MV-4-11 (cell line): ENCODE measurements at regions not wholly inside any gene's neighbourhood (a gene's known extent, or its start where the extent isn't known, plus 50 kb on each side); places are given as distances from the start of the nearest gene placed in this dataset.
"Not testable (repeated sequence)": the region's sequence is repeated elsewhere in the genome, so short reads cannot be mapped to it uniquely, and the experiment has no call there.

ENCODE experiments used
- DNase-seq: peaks from one replicate; lab custom pipeline; 2025; lab: John Stamatoyannopoulos, UW

DNA sequence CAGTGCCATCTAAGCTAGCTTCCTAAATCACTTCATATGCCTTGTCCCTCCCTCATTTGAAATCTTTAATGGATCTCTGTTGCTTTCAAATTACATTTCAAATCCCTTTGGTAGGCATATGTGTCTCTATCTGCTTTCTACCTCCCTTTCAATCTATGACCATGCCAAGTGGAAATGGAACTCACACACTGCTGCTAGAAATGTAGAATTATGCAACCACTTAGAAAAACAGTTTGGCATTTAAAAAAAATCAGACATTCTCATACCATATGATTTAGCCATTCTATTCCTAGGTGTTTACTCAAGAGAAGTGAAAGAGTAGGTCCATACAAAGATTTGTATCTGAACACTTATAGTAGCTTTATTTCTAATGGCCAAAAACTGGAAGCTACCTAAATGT lies 413.5 kb upstream of the INTU start:
- DNase-seq, result no peak

DNA sequence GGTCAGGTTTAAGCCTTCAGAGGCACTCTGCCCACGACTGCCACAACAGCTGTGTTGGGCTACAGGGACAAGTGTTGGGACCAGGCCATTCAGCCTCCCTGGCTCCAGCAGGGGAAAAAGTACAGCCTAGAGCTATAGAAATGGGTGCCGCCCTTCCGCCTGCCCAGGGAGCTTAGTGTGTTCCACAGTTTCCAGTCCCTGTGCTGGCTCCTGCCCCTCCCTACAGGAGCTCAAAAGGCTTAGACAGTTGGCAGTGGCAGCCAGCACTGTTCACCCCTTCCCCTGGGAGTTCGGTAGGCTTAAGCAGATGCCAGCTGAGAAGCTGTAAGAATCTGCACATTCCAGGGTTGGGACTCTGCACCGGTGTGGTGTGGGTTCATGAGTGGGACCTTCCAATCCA lies 408.2 kb upstream of the INTU start:
- no peak for DNase-seq

DNA sequence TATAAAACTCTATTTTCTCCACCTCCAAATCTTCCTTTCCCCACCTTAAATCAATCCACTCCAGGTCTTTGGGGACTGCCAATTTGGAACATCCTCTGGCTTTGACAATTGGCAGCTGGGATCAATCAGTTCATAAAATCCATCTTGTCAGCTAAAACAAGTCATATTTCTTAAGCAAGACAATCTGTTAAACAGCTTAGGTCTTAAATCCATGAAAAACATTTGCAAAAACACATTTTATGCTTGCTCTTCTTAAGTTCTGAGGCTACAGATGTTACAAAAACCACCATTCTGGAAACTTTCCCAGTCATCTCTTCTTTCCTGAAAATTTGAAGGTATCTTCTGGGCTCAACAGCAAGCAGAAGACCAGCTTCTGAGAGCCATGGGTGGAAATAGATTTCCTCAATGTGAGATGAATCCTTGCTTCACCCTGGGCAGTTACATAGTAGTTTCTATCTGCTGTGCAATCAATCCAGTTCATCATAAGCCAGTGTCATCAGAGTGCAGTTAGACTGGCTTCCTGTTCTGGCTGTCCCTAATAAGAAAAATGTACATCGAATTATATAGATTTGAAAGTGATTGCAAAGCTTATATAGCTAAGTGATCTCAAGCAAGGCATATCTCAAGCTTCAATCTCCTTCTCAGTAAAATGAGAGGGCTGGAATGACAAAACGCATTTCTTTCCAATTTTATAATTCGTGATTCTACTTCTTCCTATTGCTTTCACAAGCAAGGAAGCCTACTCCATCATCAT lies 402.7 kb upstream of the INTU start:
- DNase-seq, result no peak

DNA sequence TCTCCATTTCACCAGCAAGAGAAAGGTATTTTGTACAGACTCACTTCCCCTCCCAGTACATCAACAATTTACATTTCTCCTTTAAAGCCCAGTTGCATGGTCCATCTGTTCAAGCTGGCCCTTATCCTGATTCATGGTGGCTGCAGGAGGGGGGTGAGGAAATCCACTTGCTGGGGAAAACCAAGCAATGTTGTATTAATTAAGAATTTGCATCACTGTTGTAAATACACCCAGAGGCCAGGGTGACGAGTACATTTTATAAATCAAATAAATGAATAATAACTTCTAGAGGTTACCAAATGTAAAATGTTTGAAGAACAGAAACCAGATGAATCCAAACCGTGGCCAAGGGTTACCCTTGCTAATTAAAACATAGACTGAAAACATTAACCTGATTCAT lies 395.9 kb upstream of the INTU start:
- DNase-seq, result no peak

DNA sequence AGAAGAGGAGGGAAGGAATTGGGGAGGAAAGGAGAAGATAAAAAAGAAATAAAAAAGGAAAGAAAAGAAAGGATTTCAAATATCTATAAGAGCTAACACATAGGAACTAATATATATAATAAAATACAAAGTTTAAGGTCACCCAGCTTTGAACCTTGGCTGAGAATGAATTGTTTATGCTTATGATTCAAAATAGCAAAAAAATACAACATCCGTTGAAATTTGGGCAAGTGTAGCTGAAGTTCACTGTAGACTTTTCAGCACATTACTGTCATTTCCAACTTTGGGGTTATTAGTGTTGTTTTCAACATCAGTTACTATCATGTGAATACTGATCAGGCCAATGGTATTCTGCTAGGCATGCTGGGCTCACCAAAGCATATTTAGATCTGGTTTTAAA lies 395.2 kb upstream of the INTU start:
- no peak for DNase-seq

DNA sequence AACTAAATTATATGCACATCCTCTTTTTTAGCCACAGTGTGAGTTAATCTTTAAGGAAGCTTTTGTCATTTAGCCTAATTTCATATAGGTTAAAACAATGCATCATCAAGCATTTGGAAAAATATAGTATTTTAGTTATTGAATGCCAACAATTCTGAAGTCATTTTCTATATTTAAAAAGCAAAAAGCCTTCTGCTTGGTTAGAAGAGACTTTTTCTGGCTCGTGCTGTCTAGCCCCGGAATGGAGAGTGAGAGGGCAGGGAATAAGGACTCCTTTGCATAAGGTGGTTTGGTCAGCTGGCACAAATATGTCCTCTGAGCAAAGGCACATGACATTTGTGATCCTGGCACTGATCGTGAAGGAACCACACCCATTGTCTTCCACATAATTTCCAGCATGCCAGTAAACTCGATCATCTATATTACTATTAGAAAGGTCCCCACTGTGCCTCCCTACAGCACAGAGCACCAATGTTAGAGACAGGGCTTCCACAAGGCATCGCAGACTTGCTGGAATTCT lies 393.7 kb upstream of the INTU start:
- DNase-seq, result no peak

DNA sequence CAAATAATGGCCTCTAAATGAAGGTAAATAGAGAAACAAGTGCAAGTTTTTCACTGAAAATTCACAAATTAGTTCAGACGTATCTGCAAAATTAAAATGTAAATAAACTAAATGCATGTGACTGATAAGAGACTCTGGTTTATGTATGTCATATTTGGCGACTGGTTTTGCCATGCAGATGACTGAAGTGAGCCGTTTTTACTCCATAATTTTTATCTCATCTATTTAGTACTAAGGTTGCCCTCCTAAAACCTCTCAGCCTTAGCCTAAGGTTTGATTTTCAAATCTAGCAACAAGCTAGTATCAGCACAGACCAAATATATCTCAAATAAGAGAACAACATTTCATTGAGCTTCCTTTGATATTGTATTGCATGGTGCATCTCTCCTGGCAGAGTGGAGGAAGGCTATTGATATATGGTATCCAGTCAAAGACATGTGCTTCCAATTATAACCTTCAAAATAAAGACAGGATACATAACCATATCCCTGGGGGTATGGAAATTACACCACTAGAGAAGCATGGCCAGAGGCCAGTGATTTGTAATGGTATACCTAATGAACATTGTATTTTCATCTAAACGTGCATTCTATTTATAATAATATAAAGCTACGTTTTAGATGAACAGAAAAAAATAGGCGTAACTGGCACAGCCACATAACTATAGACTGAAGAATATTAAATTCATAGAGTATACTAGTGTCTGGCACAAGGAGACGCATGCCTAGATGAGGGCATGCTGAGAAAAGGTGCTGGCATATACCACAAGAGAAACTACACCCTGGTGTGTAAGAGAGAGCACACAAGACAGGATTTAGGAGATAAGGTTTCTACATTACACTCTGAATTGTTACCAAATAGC lies 392.6 kb upstream of the INTU start:
- no peak for DNase-seq

DNA sequence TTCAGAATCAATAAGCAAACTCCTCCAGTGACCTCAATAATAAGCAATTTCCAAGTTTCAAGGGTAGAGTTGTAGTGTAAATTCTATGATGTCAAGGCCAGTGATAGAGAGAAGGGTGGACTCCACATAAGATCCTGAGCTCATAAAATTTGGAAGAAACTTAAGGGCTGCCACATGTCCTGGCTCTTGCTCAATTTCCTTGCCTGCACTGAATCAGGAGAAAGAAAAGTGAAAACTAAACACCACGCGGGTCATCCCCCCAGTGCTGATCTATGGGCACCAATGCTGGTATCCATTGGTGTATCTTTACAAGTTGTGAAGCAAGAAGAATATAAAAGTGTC lies 392.0 kb upstream of the INTU start:
- no peak for DNase-seq

DNA sequence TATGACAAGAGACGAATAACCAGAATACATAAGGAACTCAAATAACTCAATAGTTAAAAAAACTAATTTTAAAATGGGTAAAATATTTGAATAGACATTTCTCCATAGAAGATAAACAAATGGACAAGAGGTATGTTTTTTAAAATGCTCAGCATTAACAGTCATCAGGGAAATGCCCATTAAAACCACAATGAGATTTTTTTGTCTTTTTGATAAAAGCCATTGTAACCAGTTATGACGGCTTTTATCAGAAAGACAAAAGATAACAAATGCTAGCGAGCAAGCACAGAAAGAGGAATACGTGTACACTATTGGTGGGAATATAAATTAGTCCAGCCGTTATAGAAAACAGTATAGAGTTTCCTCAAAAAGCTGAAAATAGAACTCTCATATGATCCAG lies 388.2 kb upstream of the INTU start:
- DNase-seq, result no peak

DNA sequence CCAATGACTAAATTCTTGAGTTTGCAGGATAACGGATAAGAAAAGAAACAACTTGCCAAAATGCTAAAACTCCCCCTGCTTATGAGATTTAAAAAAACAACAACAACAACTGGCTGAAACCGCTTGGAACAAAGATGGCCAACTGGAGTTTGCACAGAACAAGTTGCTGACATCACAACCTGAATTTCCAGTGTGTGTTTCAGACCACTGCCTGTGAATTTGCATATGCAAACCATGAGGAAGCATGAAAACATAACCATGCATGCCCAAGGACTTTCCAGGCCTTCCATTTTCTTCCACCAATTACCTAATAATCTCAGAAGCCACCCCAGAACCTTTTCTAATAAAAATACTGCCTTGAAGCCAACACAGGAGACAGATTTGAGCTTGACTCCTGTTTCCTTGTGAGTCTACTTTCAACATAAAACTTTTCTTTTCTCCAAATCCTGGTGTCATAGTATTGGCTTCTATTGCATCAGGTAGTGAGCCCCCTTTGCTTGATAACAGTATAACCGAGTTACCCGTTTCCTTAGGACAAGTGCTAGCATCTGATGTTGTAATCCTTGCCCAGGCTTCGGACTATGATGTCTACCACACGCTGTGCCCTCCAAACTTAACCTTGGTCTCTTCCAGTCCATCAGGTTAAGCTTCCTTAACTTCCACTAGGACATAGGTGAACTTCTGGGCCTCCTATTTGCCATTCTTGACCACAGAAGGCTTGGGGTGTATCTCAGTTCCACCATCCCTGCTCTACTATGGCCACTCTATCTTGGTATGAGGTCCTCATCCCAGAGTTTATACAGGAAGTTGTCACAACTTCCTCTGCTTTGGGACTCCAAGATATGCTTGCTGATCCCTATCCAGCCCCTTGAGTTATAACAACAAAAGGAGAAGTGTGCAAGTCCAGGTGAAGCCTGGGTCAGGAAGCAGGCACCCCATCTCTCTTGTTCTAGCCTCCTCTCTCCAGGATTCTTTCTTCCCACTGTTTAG lies 385.5 kb upstream of the INTU start:
- DNase-seq, result no peak

DNA sequence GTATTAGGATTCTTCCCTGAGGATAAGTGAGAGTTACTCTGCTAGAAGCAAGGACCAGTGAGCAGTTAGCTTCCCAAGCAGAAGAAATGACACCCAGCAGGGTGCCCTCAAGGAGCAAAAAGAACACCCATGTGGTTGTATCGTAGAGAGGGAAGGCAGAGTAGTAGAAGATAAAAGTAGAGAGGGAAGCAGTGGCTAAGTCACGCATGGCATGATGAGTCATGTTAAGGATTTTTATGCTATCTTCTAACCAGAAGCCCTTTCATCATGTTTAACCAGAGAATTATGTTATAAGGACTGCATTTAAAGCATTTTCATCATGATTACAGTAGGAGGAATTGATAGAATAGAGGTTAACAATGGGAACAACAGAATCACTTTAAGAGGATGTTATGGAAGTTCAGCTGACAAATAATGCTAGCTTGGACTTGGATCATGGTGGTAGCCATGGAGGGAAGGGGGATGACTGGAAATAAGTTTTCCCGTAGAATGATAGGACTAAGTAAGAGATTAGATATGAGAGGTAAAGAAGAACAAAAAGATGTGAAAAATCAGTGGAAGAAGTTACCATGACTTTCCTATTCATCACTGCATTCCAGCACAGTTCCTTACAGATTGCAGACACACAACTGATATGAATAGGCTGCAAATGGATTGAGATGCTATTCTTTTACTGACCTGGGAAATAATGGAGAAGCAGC lies 383.5 kb upstream of the INTU start:
- peak; percentile 88 for DNase-seq

DNA sequence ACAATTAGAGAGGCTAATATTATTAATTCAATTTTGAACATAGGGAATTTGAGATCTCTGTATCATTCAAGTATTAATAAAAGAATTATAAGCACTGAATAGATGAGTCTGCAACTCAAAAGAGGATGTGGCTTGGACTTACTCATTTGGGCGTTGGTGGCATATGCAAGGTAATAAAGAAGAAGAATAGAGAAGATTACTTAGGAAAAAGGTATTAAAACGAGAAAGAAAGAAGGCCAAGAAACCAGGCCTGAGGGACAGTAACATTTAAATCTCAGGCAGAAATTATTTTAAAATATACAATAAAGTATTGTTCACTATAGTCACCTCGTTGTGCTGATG lies 383.0 kb upstream of the INTU start:
- peak; percentile 67 for DNase-seq

DNA sequence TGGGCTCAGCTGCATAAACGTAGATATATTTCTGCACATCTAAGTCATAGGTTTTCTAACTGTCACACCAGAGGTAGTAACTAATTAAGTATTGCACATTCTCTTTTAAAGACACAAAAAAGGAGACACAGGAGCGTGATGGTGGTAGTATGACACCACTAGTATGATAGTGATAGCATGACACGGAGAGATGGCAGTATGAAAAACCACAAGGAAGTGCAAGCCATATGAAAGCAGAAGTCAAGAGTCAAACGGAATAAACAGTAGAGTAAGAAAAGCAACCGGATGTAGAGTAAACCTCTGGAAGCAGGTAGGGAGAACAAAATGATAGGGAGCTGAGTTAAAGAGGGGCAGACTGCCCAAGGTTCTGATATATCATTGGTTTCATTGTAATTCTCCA lies 382.2 kb upstream of the INTU start:
- peak; percentile 88 for DNase-seq

DNA sequence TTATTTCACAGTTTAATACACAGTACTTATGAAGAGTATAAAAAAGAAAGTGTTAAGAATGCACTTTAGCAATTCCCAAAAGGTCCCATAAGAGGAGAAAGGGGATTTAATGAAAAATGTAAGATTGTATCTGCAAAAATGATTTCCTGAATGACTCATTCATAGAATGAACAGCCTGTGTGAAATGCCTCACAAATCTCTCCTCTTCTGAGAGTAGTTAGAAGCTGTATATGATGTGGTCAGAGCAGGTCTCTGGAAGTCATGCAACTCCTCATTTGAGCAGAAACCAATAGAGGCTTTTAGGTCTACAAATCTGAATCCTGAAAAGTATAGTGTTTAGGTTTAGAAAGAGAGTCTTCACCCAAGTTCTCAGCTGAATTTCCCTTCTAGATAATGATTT lies 381.3 kb upstream of the INTU start:
- peak; percentile 63 for DNase-seq

DNA sequence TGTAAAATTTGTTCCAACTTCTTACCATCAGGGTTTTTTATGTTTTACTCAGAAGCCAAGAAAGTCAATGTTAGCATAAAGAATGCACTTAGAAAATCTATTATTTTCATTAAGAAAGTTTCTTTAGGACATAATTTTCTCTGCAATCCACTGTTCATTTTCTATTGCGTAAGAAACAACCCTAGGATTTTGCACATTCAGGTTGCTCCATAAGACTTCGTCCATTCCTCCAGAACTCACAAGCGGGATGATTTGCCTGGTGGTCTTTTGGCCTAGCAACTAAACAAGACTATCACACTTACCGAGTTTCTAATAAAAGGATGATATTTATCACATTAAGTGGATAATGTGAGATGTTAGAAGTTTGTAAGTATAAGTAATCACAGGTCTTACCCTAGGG lies 376.3 kb upstream of the INTU start:
- DNase-seq, result no peak

DNA sequence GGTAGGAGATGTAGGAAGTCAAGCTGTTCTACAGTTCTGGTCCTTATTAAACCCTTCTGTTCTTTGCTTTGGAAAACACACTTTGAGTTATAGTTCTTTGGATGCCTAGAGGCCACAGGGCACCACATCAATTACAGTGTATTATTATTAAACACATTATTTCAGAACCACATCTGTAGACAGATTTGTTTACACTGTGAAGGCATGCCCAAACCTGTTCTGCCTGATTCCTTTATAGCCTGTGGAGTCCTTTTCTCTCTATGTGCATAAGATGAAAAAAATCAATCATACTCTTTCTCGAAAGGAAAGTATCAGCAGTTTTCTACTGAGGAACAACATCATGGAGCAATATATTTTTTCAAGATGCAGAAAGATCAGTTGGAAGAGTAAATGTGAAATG lies 371.3 kb upstream of the INTU start:
- DNase-seq, result no peak

DNA sequence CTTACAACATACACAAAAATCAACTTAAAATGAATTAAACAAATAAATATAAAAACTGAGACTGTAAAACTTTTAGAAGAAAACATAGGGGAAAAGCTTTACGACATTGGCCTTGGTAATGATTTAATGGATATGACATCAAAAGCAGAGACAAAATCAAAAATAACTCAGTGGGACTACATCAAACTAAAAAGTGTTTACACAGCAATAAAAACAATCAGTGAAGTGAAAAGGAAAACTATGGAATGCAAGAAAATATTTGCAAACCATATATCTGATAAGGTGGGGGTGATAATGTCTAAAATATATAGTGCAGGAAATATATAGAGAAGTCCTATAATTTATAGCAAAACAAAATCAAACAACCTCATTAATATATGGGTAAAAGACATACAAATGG lies 364.4 kb upstream of the INTU start:
- no peak for DNase-seq

DNA sequence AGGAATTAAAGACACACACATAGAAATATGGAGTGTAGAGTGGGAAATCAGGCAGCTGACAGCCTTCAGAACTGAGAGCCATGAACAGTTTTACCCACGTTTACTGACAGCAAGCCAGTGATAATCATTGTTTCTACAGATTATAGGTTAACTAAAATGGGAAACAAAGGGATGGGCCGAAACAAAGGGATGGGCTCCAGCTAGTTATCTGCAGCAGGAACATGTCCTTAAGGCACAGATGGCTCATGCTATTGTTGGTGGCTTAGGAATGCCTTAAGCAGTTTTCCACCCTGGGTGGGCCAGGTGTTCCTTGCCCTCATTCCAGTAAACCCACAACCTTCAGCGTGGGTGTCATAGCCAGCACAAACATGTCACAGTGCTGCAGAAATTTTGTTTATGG lies 355.7 kb upstream of the INTU start:
- not testable (repeated sequence) for DNase-seq

DNA sequence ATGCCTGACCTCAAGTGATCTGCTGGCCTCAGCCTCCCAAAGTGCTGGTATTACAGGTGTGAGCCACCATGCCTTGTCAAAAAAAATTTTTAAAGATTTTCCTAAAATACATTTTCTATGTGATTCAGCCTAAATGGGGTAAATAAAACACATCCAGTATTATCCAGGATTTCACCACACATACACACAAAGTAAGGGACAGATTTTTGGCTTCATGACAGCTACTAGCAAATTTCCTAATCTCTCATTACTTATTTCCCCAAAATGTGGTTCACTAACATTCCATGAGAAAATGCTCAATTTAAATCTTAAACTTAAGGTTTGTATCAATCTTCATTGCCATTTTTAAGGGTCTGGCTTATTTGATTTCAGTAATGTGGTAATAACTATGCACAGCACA lies 348.5 kb upstream of the INTU start:
- peak; percentile 4 for DNase-seq

DNA sequence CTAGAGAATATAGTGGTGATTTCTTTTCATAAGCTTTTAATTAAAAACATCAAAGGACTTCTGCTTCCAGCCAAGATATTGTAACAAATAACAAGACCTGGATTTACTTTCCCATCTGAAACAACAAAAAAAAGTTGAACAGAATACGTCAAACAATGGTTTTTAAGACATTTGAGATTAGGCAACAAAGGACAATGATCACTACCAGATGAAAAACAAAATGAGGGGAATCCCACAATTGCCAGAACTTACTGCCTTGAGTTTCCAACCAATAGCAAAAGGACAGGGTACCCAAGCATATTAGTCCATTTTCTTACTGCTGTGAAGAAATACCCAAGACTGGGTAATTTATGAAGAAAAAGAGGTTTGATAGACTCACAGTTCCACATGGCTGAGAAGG lies 341.4 kb upstream of the INTU start:
- DNase-seq, result no peak

DNA sequence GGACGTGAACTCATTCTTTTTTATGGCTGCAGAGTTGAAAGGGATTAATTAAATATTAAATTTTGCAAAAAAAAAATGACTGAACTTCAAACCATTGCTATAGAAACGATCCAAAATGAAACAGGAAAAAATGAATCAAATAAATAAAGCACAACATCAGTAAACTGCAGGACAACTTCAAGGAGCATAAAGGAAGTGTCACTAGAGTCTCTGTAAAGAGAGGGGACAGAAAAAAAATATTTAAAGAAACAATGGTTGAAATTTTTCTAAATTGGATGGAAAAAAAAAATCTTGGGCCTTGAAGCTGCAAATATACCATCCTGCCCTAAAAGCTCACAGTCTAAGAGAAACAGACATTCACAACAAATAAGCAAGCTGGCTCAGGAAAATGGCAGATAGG lies 339.3 kb upstream of the INTU start:
- no peak for DNase-seq

DNA sequence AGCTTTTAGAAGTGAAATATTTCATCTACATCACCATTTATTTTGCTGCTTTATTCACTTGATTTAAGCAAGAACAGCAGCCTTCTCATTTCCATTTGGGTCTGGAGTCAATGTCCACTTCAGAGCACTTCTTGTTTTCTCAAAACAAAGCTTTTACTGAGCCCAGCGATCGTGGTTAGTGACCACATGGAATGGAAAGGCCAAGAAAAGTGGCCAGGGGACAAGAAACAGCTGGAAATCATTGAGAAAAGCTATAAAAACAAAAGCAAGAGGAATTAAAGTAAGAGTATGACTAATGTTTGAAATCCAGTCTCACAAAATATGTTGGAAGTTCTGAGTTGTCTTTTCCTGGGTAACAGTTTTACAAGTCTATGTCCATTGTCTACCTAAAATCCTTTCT lies 328.4 kb upstream of the INTU start:
- DNase-seq, result no peak
